Skin of body (tissue), 2 donors: ENCODE measurements at regions not wholly inside any gene's neighbourhood (a gene's known extent, or its start where the extent isn't known, plus 50 kb on each side); places are given as distances from the start of the nearest gene placed in this dataset. TPM values are rescaled to one million over a fixed set of nuclear protein-coding genes. Genes with fewer than 3 reads are reported as not detected.
"Not testable (repeated sequence)": the region's sequence is repeated elsewhere in the genome, so short reads cannot be mapped to it uniquely, and the experiment has no call there.

Source experiments
- DNase-seq: peaks from one replicate; lab custom pipeline; 2025; lab: John Stamatoyannopoulos, UW
- small RNA-seq: library from RNA; depleted of rRNA; stranded (forward); fragments of <200 nt; gene quantifications from one replicate; pipeline ENCODE3, GENCODE V24; 2014; ENCODE audit warnings: low replicate concordance

DNA sequence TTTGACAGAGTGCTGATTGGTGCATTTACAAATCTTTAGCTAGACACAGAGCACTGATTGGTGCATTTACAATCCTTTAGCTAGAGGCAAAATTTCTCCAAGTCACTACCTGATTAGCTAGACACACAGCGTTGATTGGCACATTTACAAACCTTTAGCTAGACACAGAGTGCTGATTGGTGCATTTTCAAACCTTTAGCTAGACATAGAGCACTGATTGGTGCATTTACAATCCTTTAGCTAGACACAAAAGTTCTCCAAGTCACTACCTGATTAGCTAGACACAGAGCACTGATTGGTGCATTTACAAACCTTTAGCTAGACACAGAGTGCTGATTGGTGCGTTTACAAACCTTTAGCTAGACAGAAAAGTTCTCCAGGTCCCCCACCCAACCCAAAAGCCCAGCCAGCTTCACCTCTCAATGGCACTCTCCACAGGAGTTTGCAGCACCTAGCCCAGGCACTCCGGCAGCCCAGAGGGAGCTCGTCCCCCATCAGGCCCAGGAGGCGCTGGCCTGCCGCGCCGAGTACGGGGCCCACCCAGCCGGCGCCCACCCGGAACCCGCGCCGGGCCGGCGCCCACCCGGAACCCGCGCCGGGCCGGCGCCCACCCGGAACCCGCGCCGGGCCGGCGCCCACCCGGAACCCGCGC lies 241.8 kb downstream of the ASXL3 start:
- DNase-seq = not testable (repeated sequence)

DNA sequence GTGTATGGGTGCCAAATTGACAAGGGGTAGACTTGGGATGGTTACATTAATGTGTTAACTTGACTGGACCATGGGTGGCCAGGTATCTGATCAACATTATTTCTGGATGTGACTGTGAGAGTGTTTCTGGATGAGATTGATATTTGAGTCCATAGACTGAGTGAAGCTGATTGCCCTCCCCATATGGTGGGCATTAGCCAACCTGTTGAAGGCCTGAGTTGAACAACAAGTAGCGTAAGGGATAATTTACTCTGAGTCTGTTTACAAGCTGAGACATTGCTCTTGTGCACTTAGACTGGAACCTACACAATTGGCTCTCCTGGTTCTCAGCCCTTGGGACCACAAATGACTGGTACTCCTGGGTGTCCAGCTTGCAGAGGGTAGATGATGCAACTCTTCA lies 240.1 kb downstream of the ASXL3 start:
- no peak for DNase-seq

DNA sequence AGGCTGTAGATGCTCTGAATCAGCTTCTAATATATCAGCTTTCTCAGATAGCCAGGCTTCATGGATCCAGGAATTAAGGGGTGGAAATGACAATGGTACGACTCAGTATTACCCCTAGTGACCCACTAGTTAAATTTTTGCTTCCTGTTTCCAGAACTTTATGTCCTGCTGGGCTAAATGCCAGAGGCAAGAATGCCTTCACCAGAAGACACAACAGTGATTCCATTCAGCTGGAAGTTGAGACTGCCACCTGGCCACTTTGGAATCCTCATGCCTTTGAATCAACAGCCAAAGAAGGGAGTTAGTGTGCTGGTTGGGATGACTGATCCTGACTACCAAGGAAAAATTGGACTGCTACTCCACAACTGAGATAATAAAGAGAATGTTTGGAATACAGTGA lies 239.1 kb downstream of the ASXL3 start:
- DNase-seq = no peak

DNA sequence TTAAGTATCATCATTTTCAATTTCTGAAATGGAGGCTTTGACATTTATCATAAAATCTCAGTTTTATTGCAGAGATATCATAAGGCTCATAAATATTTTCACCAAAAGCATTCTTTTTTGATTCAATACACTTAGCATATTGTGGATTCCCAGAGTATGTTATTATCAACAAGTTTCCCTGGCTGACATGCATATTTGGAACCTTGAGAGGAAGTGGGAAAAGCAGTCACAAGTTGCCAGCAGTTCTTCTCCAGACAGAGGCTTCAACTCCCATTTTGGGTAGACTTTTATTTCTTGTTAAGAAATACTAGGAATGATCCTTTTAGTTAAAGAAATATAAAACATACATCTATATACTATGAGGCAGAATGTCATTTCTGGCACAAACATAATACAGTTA lies 236.5 kb downstream of the ASXL3 start:
- DNase-seq = peak; percentile 41

GRCh38 chr18:33812186-33812585 lies 234.2 kb downstream of the ASXL3 start:
- no peak for DNase-seq

- DNase-seq = no peak
Measured at GRCh38 chr18:33805592-33805991, 227.6 kb downstream of the ASXL3 start.

- DNase-seq = peak; percentile 23
Measured at GRCh38 chr18:33804258-33804657, 226.2 kb downstream of the ASXL3 start.

GRCh38 chr18:33803636-33804035 lies 225.6 kb downstream of the ASXL3 start:
- DNase-seq = no peak

GRCh38 chr18:33802955-33803354 lies 224.9 kb downstream of the ASXL3 start:
- no peak for DNase-seq

Small RNAs in the stretch of these regions (small RNA-seq; reads per million reads assigned to genes)
- not detected for gene RF00019
